WERI-Rb-1 (cell line): ENCODE measurements at regions not wholly inside any gene's neighbourhood (a gene's known extent, or its start where the extent isn't known, plus 50 kb on each side); places are given as distances from the start of the nearest gene placed in this dataset.
"Not testable (repeated sequence)": the region's sequence is repeated elsewhere in the genome, so short reads cannot be mapped to it uniquely, and the experiment has no call there.

ENCODE experiments used
- DNase-seq: peaks from one replicate; pipeline ENCODE4 v3.0.0-alpha.2; 2020
- H3K27ac ChIP-seq: fragments of 250-450 bp; sonication (Bioruptor Pico); 2 replicates; pipeline ENCODE4 v1.5.1; 2020; ENCODE audit warnings: mild to moderate bottlenecking, moderate library complexity
- H3K27me3 ChIP-seq: fragments of 250-450 bp; sonication (Bioruptor Pico); 2 replicates; pipeline ENCODE4 v1.5.1; 2021; ENCODE audit warnings: mild to moderate bottlenecking, low read depth, moderate library complexity; ENCODE audit not compliant: insufficient read depth, severe bottlenecking
- H3K36me3 ChIP-seq: fragments of 250-450 bp; sonication (Bioruptor Pico); 2 replicates; pipeline ENCODE4 v1.5.1; 2020; ENCODE audit warnings: mild to moderate bottlenecking, moderate library complexity
- H3K4me3 ChIP-seq: 2 replicates; pipeline ENCODE4 v1.5.1; 2011; ENCODE audit warnings: low read depth, mild to moderate bottlenecking, control low read depth, low read length
- H3K9me3 ChIP-seq: fragments of 250-450 bp; sonication (Bioruptor Pico); 2 replicates; pipeline ENCODE4 v1.5.1; 2021; ENCODE audit warnings: mild to moderate bottlenecking, moderate library complexity; ENCODE audit not compliant: severe bottlenecking
- TF ChIP-seq, protein P1 (sequence below): IDR thresholded peaks from 2 replicates; pipeline ENCODE4 v1.5.1; 2011; ENCODE audit warnings: low read depth, mild to moderate bottlenecking, control low read depth, inconsistent platforms, low read length

GRCh38 chr10:34058845-34059614, 724.6 kb upstream of the NRP1 start:
- Histone ChIP-seq H3K9me3 (no peaks in the 10 kb centered on the region), H3K27me3 (no peaks in the 10 kb centered on the region), H3K4me3 (no peak overlapping the region), H3K36me3 (no peaks in the 10 kb centered on the region), H3K27ac (no peak overlapping the region)
- TF ChIP-seq, protein P1, sequence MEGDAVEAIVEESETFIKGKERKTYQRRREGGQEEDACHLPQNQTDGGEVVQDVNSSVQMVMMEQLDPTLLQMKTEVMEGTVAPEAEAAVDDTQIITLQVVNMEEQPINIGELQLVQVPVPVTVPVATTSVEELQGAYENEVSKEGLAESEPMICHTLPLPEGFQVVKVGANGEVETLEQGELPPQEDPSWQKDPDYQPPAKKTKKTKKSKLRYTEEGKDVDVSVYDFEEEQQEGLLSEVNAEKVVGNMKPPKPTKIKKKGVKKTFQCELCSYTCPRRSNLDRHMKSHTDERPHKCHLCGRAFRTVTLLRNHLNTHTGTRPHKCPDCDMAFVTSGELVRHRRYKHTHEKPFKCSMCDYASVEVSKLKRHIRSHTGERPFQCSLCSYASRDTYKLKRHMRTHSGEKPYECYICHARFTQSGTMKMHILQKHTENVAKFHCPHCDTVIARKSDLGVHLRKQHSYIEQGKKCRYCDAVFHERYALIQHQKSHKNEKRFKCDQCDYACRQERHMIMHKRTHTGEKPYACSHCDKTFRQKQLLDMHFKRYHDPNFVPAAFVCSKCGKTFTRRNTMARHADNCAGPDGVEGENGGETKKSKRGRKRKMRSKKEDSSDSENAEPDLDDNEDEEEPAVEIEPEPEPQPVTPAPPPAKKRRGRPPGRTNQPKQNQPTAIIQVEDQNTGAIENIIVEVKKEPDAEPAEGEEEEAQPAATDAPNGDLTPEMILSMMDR, result no peak
- no peak for DNase-seq

GRCh38 chr10:34055410-34055985, 721.0 kb upstream of the NRP1 start:
- not testable (repeated sequence) for H3K27ac ChIP-seq, DNase-seq, H3K27me3 ChIP-seq, H3K4me3 ChIP-seq, H3K9me3 ChIP-seq, H3K36me3 ChIP-seq

- H3K27me3 ChIP-seq, result no peaks in the 10 kb centered on the region
- no peak overlapping the region for H3K4me3 ChIP-seq
- no peak overlapping the region for H3K27ac ChIP-seq
- no peaks in the 10 kb centered on the region for H3K36me3 ChIP-seq
- no peaks in the 10 kb centered on the region for H3K9me3 ChIP-seq
- DNase-seq, result no peak
- TF ChIP-seq, protein P1, result no peak
Measured at GRCh38 chr10:34049887-34050286, 715.4 kb upstream of the NRP1 start.

GRCh38 chr10:34049469-34049868, 715.0 kb upstream of the NRP1 start:
- TF ChIP-seq, protein P1, result no peak
- no peak for DNase-seq
- Histone ChIP-seq H3K36me3 (no peaks in the 10 kb centered on the region), H3K27ac (no peak overlapping the region), H3K9me3 (no peaks in the 10 kb centered on the region), H3K27me3 (no peaks in the 10 kb centered on the region), H3K4me3 (no peak overlapping the region)

DNA sequence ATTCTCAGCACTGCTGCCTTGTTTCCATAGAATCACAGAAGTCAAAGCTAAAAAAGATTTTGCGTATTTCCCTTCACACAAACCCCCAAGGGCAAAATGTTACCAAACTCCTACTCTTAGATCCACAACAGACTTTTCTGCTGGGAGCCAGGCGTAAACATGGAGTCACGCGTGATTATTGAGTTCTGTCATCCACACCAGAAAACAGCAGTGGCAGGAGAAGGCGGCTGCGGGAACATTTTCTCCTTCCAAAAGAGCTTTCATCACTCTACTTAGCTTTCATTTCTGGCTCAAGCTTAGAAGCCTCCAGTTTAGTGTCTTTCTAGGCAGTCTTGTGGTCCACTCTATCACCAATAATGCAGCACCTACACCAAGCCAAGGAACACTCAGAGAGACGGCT, 712.9 kb upstream of the NRP1 start:
- no peaks in the 10 kb centered on the region for H3K9me3 ChIP-seq
- H3K36me3 ChIP-seq, result no peaks in the 10 kb centered on the region
- H3K27me3 ChIP-seq, result no peaks in the 10 kb centered on the region
- no peak for DNase-seq
- peak overlapping the region; percentile 74 for H3K27ac ChIP-seq
- TF ChIP-seq, protein P1, result no peak
- no peak overlapping the region; the same call in 1 of the 2 replicates for H3K4me3 ChIP-seq

DNA sequence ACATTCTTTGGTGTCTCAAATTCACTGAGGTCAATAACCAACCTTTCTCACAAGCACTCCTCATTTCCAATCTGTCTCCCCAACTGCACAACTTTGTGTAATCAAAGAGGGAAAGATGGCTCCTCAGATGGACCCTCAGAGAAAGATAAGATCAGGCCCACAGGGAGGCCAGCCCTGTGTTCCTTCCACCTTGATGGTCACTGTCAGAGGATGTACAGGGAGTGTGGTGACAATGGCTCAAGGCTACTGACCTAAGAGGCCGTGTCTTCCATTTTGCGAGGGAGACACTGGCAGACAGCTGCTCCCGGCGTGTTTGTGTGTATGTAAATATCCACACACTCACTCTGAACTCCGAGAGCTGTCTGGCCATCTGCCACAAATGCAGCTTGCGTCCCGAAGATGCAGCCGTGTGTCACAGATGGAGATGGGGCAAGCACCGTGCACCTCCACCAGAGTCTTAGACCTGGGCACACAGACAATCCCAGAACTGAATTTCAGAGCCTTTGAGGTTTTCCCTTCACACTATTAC, 712.1 kb upstream of the NRP1 start:
- H3K27ac ChIP-seq, result peak overlapping the region; percentile 74
- TF ChIP-seq, protein P1, result no peak
- DNase-seq, result peak; percentile 68
- no peaks in the 10 kb centered on the region for H3K27me3 ChIP-seq
- H3K9me3 ChIP-seq, result no peaks in the 10 kb centered on the region
- H3K4me3 ChIP-seq, result peak overlapping the region; percentile 16
- H3K36me3 ChIP-seq, result no peaks in the 10 kb centered on the region
